ENCODE measurements at regions not wholly inside any gene's neighbourhood (a gene's known extent, or its start where the extent isn't known, plus 50 kb on each side); places are given as distances from the start of the nearest gene placed in this dataset.

DNA sequence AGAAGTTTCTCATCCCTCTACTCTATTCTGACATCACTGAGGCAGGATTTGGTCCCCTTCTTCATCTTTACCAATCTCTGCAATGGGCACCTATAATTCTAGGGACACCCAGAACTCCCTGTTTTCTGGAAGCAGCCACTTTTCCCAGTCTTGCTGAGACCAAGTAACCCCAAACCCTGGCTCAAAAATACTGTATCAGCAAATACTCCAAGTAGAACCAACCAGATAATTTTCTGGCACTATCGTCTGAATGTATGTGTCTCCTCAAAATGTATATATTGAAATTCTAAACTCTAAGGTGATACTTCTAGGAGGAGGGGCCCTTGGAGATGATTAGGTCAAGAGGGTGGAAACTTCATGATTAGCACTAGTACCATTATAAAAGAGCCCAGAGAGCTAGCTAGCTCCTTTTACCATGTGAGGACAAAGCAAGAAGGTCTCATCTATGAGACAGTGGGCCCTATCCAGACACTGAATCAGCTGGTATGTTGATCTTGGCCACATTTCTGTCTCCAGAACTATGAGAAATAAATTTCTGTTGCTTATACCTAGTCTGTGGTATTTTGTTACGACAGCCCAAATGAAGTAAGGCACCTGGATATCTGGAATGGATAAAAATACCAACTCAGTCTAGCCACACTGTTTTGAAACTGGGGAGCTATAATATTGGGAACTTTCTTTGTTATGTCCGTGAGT lies 464.4 kb downstream of the CDH11 start:
- Histone ChIP-seq H3K79me1 (ENCODE audit: insufficient read depth, low read depth, low read length, poor library complexity, severe bottlenecking) (no peaks in the 10 kb centered on the region), H3K56ac (ENCODE audit: insufficient read length, low read depth, low read length) (no peak overlapping the region), H2BK20ac (ENCODE audit: low read depth, low read length, poor library complexity, severe bottlenecking) (no peak overlapping the region), H3K23me2 (ENCODE audit: insufficient read length, low read depth, low read length, poor library complexity, severe bottlenecking) (no peaks in the 10 kb centered on the region), H2BK5ac (ENCODE audit: insufficient read length, low read length) (no peak overlapping the region), H3K79me2 (ENCODE audit: insufficient read depth, low read length) (no peaks in the 10 kb centered on the region), H3K23ac (ENCODE audit: insufficient read length, low read depth, low read length) (no peak overlapping the region), H3K4me1 (ENCODE audit: insufficient read depth, low read length) (no peaks in the 10 kb centered on the region), H3K9me3 (ENCODE audit: control insufficient read depth, low read depth, low read length) (no peaks in the 10 kb centered on the region), H3K18ac (ENCODE audit: insufficient read length, low read depth, low read length) (no peak overlapping the region), H3T11ph (ENCODE audit: low read length) (no peak overlapping the region), H3K14ac (ENCODE audit: insufficient read depth, low read length) (no peak overlapping the region), H2BK12ac (ENCODE audit: insufficient read length, low read depth, low read length) (no peak overlapping the region), H3K9ac (ENCODE audit: extremely low read depth, insufficient read length, low read length) (no peak overlapping the region), H2BK120ac (ENCODE audit: low read depth, low read length, poor library complexity, severe bottlenecking) (no peak overlapping the region), H2AFZ (ENCODE audit: low read length) (no peak overlapping the region), H4K5ac (ENCODE audit: insufficient read length, low read depth, low read length) (no peak overlapping the region), H4K20me1 (ENCODE audit: control insufficient read depth, insufficient read depth, insufficient read length) (no peaks in the 10 kb centered on the region), H3K4ac (ENCODE audit: low read depth, low read length) (no peak overlapping the region), H3K27ac (ENCODE audit: insufficient read length, low read depth, low read length) (no peak overlapping the region), H2AK5ac (ENCODE audit: insufficient read length, low read length) (no peak overlapping the region), H4K8ac (replicated peaks; ENCODE audit: insufficient read length, low read depth, low read length) (no peak overlapping the region), H2BK15ac (ENCODE audit: low read depth, low read length) (no peak overlapping the region), H3K27me3 (ENCODE audit: insufficient read depth, low read length) (no peaks in the 10 kb centered on the region), H3K4me2 (ENCODE audit: insufficient read depth, insufficient read length, low read length) (no peak overlapping the region), H4K91ac (ENCODE audit: insufficient read length, low read depth, low read length) (no peak overlapping the region)
- Mint-ChIP-seq H3K4me3 (no peak overlapping the region), H3K4me1 (peaks cover 0 to 3% of the 10 kb centered on the region in 2 experiments; a peak in 1 of 4 replicates), H3K27me3 (ENCODE audit: low read depth) (no peaks in the 10 kb centered on the region; the same call in 1 of the 2 replicates), H3K9me3 (no peaks in the 10 kb centered on the region), H3K27ac (no peak overlapping the region), H3K36me3 (ENCODE audit: insufficient read depth in 1 of 3, low read depth in 3 of 3) (no peaks in the 10 kb centered on the region)
- DNase-seq, result no peak
- no peak for TF ChIP-seq CTCF (conservative IDR thresholded peaks at IDR 0.05)
- no CpG with 5 or more reads among the region's 3 CpGs for WGBS (ENCODE audit: extremely low coverage, insufficient read length, low lambda C conversion rate)

Measured in H9 (cell line).